ENCODE measurements at regions not wholly inside any gene's neighbourhood (a gene's known extent, or its start where the extent isn't known, plus 50 kb on each side); places are given as distances from the start of the nearest gene placed in this dataset.
A peak's percentile ranks its signal among the peaks of the same experiment; 100 is the strongest.

- no peaks in the 10 kb centered on the region for H3F3A ChIP-seq (replicated peaks; ENCODE audit: low read depth)
- H3K27ac Mint-ChIP-seq = no peak overlapping the region
- no peaks in the 10 kb centered on the region for H3K9me3 Mint-ChIP-seq
- peaks cover 3% of the 10 kb centered on the region; the same call in 1 of the 2 replicates for H3K9me2 ChIP-seq (ENCODE audit: insufficient read depth)
- peak; percentile 99 for ATAC-seq
- peak overlapping the region; percentile 62 for H3K4me2 ChIP-seq
- no peaks in the 10 kb centered on the region for H4K20me1 ChIP-seq (replicated peaks; ENCODE audit: insufficient read depth)
- H3K36me3 Mint-ChIP-seq (ENCODE audit: low read depth) = no peaks in the 10 kb centered on the region
- peak; percentile 93 for DNase-seq (ENCODE audit: low spot score)
- TF ChIP-seq STAT1 (IDR thresholded peaks at IDR 0.05; ENCODE audit: unreplicated experiment) (no peak), JUNB (IDR thresholded peaks at IDR 0.05; ENCODE audit: unreplicated experiment) (no peak), ZNF114 (CRISPR knock-in tag; IDR thresholded peaks at IDR 0.05) (no peak), CREB1 (CRISPR knock-in tag; IDR thresholded peaks at IDR 0.05; ENCODE audit: low read depth) (peak; percentile 57), CTCF (conservative IDR thresholded peaks at IDR 0.05; ENCODE audit: low read depth in 2 of 2) (peak; percentile 84 to 91), EZH2phosphoT487 (IDR thresholded peaks at IDR 0.05; ENCODE audit: unreplicated experiment) (no peak), ZNF462 (CRISPR knock-in tag; IDR thresholded peaks at IDR 0.05) (no peak), REST (IDR thresholded peaks at IDR 0.05; ENCODE audit: unreplicated experiment) (no peak)
- H2AFZ ChIP-seq = peak overlapping the region; percentile 89
- no peaks in the 10 kb centered on the region for H3K79me2 ChIP-seq (replicated peaks; ENCODE audit: insufficient read depth)
- H3K4me3 Mint-ChIP-seq = peak overlapping the region; percentile 63
- H3K4me1 ChIP-seq (ENCODE audit: insufficient read depth) = peaks cover 7% of the 10 kb centered on the region; the same call in 1 of the 2 replicates
- H3K4me3 ChIP-seq = peak overlapping the region; percentile 36
- H3K27me3 ChIP-seq (ENCODE audit: insufficient read depth) = no peaks in the 10 kb centered on the region
- peaks cover 27% of the 10 kb centered on the region for H3K4me1 Mint-ChIP-seq
- H3K27me3 Mint-ChIP-seq (ENCODE audit: insufficient read depth, low read depth, poor library complexity) = peaks cover 5% of the 10 kb centered on the region
- no peak overlapping the region for H3K27ac ChIP-seq (ENCODE audit: low read depth)
- H3K36me3 ChIP-seq (ENCODE audit: insufficient read depth) = no peaks in the 10 kb centered on the region
Measured at GRCh38 chr14:30270200-30271161, 288.5 kb upstream of the G2E3 start.

Data from GM23338 (cell line).